ENCODE measurements at regions not wholly inside any gene's neighbourhood (a gene's known extent, or its start where the extent isn't known, plus 50 kb on each side); places are given as distances from the start of the nearest gene placed in this dataset.

- H3K9me3 Mint-ChIP-seq: no peaks in the 10 kb centered on the region
Measured at GRCh38 chr20:23255106-23255505, 95.5 kb upstream of the NXT1 start.

DNA sequence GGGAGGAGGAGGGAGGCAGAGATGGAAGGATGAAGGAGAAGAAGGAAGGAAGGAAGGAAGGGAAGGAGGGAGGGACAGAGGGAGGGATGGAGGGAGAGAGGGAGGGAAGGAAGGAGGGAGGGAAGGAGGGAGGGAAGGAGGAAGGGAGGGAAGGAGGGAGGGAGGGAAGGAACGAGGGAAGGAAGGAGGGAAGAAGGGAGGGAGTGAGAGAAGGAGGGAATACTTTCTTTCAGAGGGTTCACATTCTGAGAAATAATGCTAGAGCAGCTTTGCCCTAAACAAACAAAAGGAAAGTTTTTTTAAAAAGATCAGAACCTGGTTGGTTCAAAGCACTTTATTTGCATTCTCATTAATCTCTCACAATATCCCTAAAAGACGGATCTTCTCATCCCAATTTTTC lies 96.1 kb upstream of the NXT1 start:
- no peak overlapping the region for H3K4me3 Mint-ChIP-seq
- no peak overlapping the region for H3K27ac Mint-ChIP-seq
- no peak for DNase-seq (ENCODE audit: low spot score)
- intact Hi-C loops (cut with micrococcal nuclease): no loop called here
- peaks cover 2% of the 10 kb centered on the region for H3K27me3 Mint-ChIP-seq (ENCODE audit: insufficient read depth)
- no peaks in the 10 kb centered on the region for H3K36me3 Mint-ChIP-seq (ENCODE audit: low read depth)
- H3K9me3 Mint-ChIP-seq: no peaks in the 10 kb centered on the region
- H3K4me1 Mint-ChIP-seq (ENCODE audit: low read depth): no peaks in the 10 kb centered on the region

More at GRCh38 chr20:23255106-23255505, 95.5 kb upstream of the NXT1 start:
- Mint-ChIP-seq H3K4me3 (no peak overlapping the region), H3K27ac (no peak overlapping the region), H3K36me3 (ENCODE audit: low read depth) (no peaks in the 10 kb centered on the region), H3K27me3 (ENCODE audit: insufficient read depth) (peaks cover 2% of the 10 kb centered on the region), H3K4me1 (ENCODE audit: low read depth) (no peaks in the 10 kb centered on the region)
- no peak for DNase-seq (ENCODE audit: low spot score)
- intact Hi-C loops (cut with micrococcal nuclease): no loop called here

- Mint-ChIP-seq H3K9me3 (no peaks in the 10 kb centered on the region), H3K27me3 (ENCODE audit: insufficient read depth) (peaks cover 2% of the 10 kb centered on the region), H3K27ac (no peak overlapping the region), H3K4me3 (no peak overlapping the region), H3K36me3 (ENCODE audit: low read depth) (no peaks in the 10 kb centered on the region), H3K4me1 (ENCODE audit: low read depth) (no peaks in the 10 kb centered on the region)
- intact Hi-C loops (cut with micrococcal nuclease): no loop called here
- no peak for DNase-seq (ENCODE audit: low spot score)
Measured at GRCh38 chr20:23254034-23254433, 96.6 kb upstream of the NXT1 start.

GRCh38 chr20:23253524-23253923 lies 97.1 kb upstream of the NXT1 start:
- Mint-ChIP-seq H3K36me3 (ENCODE audit: low read depth) (no peaks in the 10 kb centered on the region), H3K4me3 (no peak overlapping the region), H3K27ac (no peak overlapping the region), H3K9me3 (no peaks in the 10 kb centered on the region), H3K27me3 (ENCODE audit: insufficient read depth) (peaks cover 2% of the 10 kb centered on the region), H3K4me1 (ENCODE audit: low read depth) (no peaks in the 10 kb centered on the region)
- no peak for DNase-seq (ENCODE audit: low spot score)
- intact Hi-C loops (cut with micrococcal nuclease): no loop called here

DNA sequence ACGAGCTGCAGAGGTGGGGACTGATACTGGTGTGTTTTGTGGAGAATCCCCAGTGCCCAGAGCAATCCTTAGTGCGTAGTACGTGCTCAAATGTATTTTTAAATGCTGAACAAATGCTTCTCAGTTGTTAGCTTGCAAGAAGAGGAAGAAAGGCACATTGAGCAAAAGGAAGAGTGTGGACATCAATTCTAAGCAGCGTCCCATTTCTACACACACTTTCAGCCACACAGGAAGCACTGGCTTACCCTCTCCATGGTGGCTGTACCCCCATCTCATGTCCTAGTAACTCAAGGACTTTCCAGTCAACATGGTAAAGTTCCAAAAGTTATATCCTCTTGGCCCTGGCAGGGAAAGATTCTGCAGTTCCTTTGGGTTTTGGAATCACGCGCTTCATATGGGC lies 98.8 kb upstream of the NXT1 start:
- H3K9me3 Mint-ChIP-seq: no peaks in the 10 kb centered on the region
- no peak overlapping the region for H3K4me3 Mint-ChIP-seq
- H3K27me3 Mint-ChIP-seq (ENCODE audit: insufficient read depth): peaks cover 5% of the 10 kb centered on the region
- H3K4me1 Mint-ChIP-seq (ENCODE audit: low read depth): no peaks in the 10 kb centered on the region
- intact Hi-C loops (cut with micrococcal nuclease): no loop called here
- no peaks in the 10 kb centered on the region for H3K36me3 Mint-ChIP-seq (ENCODE audit: low read depth)
- DNase-seq (ENCODE audit: low spot score): no peak
- no peak overlapping the region for H3K27ac Mint-ChIP-seq

- Mint-ChIP-seq H3K9me3 (no peaks in the 10 kb centered on the region), H3K36me3 (ENCODE audit: low read depth) (no peaks in the 10 kb centered on the region), H3K27ac (no peak overlapping the region), H3K27me3 (ENCODE audit: insufficient read depth) (peaks cover 5% of the 10 kb centered on the region), H3K4me3 (no peak overlapping the region), H3K4me1 (ENCODE audit: low read depth) (no peaks in the 10 kb centered on the region)
- intact Hi-C loops (cut with micrococcal nuclease): no loop called here
- no peak for DNase-seq (ENCODE audit: low spot score)
Measured at GRCh38 chr20:23249541-23249940, 101.0 kb upstream of the NXT1 start.

GRCh38 chr20:23248461-23248882 lies 102.1 kb upstream of the NXT1 start:
- Mint-ChIP-seq H3K27ac (no peak overlapping the region), H3K4me3 (no peak overlapping the region), H3K4me1 (ENCODE audit: low read depth) (no peaks in the 10 kb centered on the region), H3K27me3 (ENCODE audit: insufficient read depth) (peaks cover 5% of the 10 kb centered on the region), H3K36me3 (ENCODE audit: low read depth) (no peaks in the 10 kb centered on the region), H3K9me3 (no peaks in the 10 kb centered on the region)
- no peak for DNase-seq (ENCODE audit: low spot score)
- intact Hi-C loops (cut with micrococcal nuclease): no loop called here

DNA sequence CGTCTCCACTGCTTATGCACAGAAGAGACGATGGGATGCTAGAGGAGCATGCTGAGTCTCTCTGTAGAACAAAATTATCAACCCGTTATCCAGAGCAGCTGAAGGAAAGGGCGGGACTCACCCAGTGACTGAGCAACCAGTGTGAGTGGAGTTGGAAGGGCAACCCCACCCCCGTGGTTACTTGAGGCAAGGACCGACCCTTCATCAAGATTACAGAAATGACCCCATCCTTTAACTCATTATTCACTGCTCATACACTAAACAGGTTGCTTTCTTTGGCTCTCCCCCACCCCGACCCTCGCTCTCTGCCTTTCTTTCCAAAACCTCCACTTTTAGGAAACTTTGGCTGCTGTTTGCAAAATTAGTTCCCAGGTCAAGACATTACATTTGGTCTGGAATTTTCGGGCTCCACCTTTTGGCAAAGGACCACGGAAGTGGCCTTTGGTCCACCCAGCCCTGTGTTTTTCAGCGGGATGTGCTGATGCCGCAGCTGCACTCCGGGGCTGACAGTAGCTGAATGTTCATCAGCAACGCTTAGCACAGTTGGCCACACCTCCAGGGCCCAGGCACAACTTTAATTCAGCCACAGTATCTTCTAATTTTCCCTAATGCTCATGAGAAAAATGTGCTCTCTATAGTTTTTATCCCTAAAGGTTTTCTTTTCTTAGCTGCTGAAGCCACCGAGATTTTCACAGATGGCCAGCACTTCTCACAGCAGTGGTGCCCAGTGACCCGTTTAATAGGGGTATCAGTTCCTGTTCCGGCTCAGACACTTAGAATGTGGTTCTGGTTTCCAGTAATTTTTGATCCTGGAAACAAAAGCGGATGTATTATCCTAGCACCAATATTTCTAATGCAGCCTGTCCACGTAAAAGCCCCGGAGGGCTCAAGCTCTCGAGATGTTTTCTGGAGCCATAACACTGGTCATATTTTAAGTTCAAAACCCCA lies 103.6 kb upstream of the NXT1 start:
- Mint-ChIP-seq H3K9me3 (no peaks in the 10 kb centered on the region), H3K36me3 (ENCODE audit: low read depth) (no peaks in the 10 kb centered on the region), H3K27ac (no peak overlapping the region), H3K27me3 (ENCODE audit: insufficient read depth) (peaks cover 5% of the 10 kb centered on the region), H3K4me1 (ENCODE audit: low read depth) (no peaks in the 10 kb centered on the region), H3K4me3 (no peak overlapping the region)
- intact Hi-C loops (cut with micrococcal nuclease): no loop called here
- DNase-seq (ENCODE audit: low spot score): no peak

GRCh38 chr20:23245553-23246181 lies 104.9 kb upstream of the NXT1 start:
- Mint-ChIP-seq H3K4me1 (ENCODE audit: low read depth) (no peaks in the 10 kb centered on the region), H3K27ac (no peak overlapping the region), H3K9me3 (no peaks in the 10 kb centered on the region), H3K4me3 (no peak overlapping the region), H3K36me3 (ENCODE audit: low read depth) (no peaks in the 10 kb centered on the region), H3K27me3 (ENCODE audit: insufficient read depth) (peaks cover 5% of the 10 kb centered on the region)
- no peak for DNase-seq (ENCODE audit: low spot score)
- intact Hi-C loops (cut with micrococcal nuclease): no loop called here

DNA sequence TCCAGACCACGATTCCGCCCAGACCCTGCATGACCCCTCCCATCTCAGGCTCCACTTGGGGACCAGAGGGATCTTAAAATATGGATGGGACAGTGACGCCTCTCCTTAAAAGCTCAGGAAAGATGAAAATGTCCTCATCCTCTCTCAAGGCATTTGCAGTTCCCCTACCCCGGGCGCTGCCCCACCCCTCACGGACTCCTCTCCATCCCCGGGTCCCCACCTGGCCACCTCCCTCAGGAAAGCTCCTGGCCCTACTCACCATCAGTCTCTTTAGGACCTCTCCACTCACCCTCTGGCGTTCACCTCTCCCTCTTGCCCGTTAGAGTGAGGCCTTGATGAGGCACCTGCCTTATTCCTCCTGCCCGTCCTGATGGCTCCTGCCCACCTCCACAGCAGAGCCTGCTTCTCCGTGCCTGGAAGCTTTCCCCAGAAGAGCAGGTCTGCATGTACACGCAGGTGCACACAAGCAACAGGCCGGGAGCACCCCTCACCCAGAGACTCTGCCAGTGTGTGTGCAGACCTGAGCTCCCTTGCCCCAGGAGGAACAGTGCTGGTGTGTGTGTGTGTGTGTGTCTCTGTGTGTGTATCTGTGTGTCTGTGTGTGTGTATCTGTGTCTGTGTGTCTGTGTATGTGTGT lies 105.6 kb upstream of the NXT1 start:
- H3K4me3 Mint-ChIP-seq: no peak overlapping the region
- H3K9me3 Mint-ChIP-seq: no peaks in the 10 kb centered on the region
- DNase-seq (ENCODE audit: low spot score): no peak
- intact Hi-C loops (cut with micrococcal nuclease): no loop called here
- no peaks in the 10 kb centered on the region for H3K36me3 Mint-ChIP-seq (ENCODE audit: low read depth)
- peaks cover 5% of the 10 kb centered on the region for H3K27me3 Mint-ChIP-seq (ENCODE audit: insufficient read depth)
- no peak overlapping the region for H3K27ac Mint-ChIP-seq
- H3K4me1 Mint-ChIP-seq (ENCODE audit: low read depth): no peaks in the 10 kb centered on the region

DNA sequence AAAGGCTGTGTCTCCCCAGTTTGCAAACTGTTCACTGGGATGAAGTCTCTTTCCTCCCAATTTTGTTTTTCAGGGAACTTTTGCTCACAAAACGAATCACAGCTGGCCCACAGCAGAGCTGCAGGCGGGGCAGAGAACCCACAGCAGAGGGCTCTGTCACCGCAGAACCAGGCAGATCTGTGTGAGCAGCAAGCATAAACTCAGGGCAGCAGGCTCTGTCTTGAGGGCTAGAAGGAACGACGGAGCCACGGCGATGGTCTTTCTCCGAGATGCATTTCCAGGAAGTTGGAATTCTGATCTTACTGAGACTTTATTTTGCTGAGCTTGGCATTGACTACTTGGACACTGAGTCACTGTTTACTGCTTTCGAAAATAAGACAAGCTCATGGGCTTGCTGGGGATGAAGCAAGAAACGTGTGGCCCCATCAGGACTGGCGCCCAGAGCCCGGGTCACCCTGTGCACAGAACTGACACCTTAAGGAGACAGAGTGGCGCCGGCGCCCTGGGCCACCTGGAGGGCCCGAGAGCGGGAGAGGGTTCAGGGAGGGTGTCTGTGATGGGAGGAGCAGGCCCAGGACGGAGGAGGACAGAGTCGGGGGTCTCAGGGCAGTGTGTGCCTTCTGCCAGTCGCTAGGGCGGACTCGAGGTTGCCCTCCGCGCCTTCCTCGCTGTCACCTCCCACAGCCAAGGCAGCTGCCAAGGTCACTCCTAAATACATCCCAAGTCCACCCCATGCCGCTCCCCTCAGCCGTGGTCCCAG lies 106.3 kb upstream of the NXT1 start:
- Mint-ChIP-seq H3K27me3 (ENCODE audit: insufficient read depth) (peaks cover 5% of the 10 kb centered on the region), H3K4me3 (no peak overlapping the region), H3K9me3 (no peaks in the 10 kb centered on the region), H3K4me1 (ENCODE audit: low read depth) (no peaks in the 10 kb centered on the region), H3K36me3 (ENCODE audit: low read depth) (no peaks in the 10 kb centered on the region), H3K27ac (no peak overlapping the region)
- DNase-seq (ENCODE audit: low spot score): no peak
- intact Hi-C loops (cut with micrococcal nuclease): no loop called here

- intact Hi-C loops (cut with micrococcal nuclease): no loop called here
- H3K4me3 Mint-ChIP-seq: no peak overlapping the region
- H3K4me1 Mint-ChIP-seq (ENCODE audit: low read depth): no peaks in the 10 kb centered on the region
- no peaks in the 10 kb centered on the region for H3K36me3 Mint-ChIP-seq (ENCODE audit: low read depth)
- H3K27me3 Mint-ChIP-seq (ENCODE audit: insufficient read depth): peaks cover 9% of the 10 kb centered on the region
- no peak overlapping the region for H3K27ac Mint-ChIP-seq
- DNase-seq (ENCODE audit: low spot score): no peak
- H3K9me3 Mint-ChIP-seq: no peaks in the 10 kb centered on the region
Measured at GRCh38 chr20:23243791-23244155, 106.8 kb upstream of the NXT1 start.

Measured in activated T-helper 1 cell treated with anti-CD3 and anti-CD28 coated beads, Interleukin-12 subunit alpha, Interleukin-12 subunit beta, Interleukin-2, Interleukin-4 antibody, amounts not matched to agents 30 ng/mL and 10 ng/mL and 1 ng/mL, durations not matched to agents 14 hours and 24 hours and 36 hours (primary cell).